Thyroid gland (tissue), 4 donors: ENCODE measurements at regions not wholly inside any gene's neighbourhood (a gene's known extent, or its start where the extent isn't known, plus 50 kb on each side); places are given as distances from the start of the nearest gene placed in this dataset.

Source experiments
- POLR2A ChIP-seq, 2 donors: fragments of 450-650 bp; IDR thresholded peaks; one replicate each; pipeline ENCODE4 v1.6.1; 2017; ENCODE audit warnings: antibody characterized with exemption in 2 of 2, mild to moderate bottlenecking in 2 of 2, moderate library complexity in 1 of 2
- TF ChIP-seq, protein P1 (sequence below), 6 experiments: fragments of 200-600 bp in 3 of 6; fragments of 450-650 bp in 3 of 6; sonication (generic) in 3 of 6; IDR thresholded peaks; one replicate each; pipeline ENCODE4 v1.5.1; 2016 to 2019; ENCODE audit warnings: antibody characterized with exemption in 6 of 6, mild to moderate bottlenecking in 2 of 6, inconsistent platforms in 1 of 6, moderate library complexity in 1 of 6

DNA sequence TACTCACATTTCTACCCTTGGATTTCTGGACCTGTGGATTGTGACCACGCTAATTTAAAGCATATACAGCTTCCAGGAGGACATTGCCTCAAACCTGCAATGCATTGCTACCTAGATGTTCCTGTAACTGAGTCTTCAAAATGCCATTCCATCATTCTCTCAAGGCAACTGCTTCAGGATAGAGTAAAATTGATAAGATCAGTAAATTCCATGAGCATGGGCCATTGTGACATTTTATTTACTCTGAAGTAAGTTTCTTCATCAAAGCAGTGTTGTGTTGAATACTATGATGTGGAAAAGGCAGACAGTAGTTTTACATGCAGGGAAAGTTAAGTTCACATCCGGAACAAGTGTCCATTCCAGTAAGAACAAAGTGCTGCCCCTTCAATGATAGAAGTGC, 991.0 kb downstream of the ARAP2 start:
- TF ChIP-seq, protein P1, sequence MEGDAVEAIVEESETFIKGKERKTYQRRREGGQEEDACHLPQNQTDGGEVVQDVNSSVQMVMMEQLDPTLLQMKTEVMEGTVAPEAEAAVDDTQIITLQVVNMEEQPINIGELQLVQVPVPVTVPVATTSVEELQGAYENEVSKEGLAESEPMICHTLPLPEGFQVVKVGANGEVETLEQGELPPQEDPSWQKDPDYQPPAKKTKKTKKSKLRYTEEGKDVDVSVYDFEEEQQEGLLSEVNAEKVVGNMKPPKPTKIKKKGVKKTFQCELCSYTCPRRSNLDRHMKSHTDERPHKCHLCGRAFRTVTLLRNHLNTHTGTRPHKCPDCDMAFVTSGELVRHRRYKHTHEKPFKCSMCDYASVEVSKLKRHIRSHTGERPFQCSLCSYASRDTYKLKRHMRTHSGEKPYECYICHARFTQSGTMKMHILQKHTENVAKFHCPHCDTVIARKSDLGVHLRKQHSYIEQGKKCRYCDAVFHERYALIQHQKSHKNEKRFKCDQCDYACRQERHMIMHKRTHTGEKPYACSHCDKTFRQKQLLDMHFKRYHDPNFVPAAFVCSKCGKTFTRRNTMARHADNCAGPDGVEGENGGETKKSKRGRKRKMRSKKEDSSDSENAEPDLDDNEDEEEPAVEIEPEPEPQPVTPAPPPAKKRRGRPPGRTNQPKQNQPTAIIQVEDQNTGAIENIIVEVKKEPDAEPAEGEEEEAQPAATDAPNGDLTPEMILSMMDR (IDR thresholded peaks at IDR 0.05) = no peak
- no peak for TF ChIP-seq POLR2A (IDR thresholded peaks at IDR 0.05)
